A172 (cell line): ENCODE measurements at regions not wholly inside any gene's neighbourhood (a gene's known extent, or its start where the extent isn't known, plus 50 kb on each side); places are given as distances from the start of the nearest gene placed in this dataset.
"Not testable (repeated sequence)": the region's sequence is repeated elsewhere in the genome, so short reads cannot be mapped to it uniquely, and the experiment has no call there.

ENCODE experiments used
- DNase-seq: peaks from one replicate; pipeline ENCODE4 v3.0.0-alpha.2; 2015; ENCODE audit warnings: low spot score

DNA sequence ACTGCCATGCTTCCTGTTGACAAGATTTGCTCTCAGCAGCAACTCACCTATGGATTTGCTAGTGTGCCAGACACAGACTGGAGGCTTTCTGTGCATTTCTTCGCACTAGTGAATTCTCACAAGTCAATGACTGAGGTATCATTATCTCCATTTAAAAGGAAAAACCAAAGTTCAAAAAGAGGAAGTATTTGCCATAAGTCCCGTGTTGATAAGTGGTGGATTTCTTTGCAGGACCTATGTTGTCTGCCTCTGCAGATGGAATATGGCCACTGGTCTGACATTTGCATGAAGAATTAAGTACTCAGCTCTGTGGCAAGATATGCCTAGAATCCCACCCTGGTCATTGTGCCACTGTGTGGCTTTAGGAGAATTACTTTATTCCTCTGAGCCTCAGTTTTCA is 299.6 kb downstream of the PAX3 start:
- DNase-seq, result no peak

DNA sequence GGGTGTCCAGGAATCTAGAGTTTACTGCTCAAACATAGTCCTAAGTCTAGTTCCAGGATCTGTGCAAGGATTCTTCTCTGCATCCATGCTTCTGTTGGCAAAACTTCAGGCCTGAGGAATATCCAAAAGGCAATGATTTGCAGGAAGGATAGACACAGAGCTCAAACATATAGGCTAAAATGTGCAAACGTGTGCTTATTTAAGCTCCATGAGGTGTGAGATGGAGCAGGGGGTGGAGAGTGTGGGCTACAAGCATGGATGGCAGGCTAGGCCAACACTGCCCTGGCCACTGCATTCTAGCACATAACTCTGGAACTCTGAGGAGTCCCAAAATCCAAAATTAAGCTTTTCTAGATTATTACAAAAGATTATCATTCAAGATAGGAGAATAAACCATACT is 301.1 kb downstream of the PAX3 start:
- DNase-seq, result no peak

DNA sequence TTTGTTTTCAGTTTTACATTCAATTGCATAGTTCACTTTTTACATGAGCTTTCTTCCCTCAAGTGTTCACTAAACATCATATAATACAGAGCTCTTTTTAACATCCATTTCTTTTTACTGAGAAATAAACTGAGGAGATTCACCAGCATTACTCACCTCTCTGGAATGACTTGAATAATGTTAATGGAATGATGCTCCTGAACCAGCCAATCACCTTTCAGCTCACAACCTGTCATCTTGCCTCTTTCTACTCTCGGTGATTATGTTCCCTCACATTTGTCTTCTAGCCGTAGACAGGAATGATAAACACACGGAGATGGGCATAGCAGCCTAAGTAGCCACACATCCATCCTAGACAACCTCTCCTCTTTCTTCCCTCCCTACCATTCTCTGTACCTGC is 301.7 kb downstream of the PAX3 start:
- peak; percentile 99 for DNase-seq

DNA sequence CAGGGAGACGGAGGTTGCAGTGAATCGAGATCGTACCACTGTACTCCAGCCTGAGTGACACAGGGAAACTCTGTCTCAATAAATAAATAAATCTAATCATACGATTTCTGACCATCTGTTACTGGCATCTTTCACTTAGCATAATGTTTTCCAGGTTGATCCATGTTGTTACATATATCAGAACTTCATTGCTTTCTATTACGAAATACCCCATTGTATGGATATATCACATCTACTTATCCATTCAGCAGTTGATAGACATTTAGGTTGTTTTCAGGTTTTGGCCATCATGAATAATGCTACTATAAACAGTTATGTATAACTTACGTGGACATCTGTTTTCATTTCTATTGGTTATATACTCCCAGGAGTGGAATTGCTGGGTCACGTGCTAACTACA is 303.9 kb downstream of the PAX3 start:
- DNase-seq, result no peak

DNA sequence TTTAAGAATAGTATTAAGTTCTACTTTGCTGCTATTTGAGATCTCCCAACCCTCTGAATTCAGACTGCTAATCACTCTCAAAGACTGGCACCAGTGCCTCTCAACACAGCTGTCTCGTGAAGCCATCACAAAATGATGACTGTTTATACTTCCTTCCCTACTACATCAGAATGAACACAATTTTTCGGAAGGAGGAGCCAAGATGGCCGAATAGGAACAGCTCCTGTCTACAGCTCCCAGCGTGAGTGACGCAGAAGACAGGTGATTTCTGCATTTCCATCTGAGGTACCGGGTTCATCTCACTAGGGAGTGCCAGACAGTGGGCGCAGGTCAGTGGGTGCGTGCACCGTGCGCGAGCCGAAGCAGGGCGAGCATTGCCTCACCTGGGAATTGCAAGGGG is 314.4 kb downstream of the PAX3 start:
- not testable (repeated sequence) for DNase-seq

DNA sequence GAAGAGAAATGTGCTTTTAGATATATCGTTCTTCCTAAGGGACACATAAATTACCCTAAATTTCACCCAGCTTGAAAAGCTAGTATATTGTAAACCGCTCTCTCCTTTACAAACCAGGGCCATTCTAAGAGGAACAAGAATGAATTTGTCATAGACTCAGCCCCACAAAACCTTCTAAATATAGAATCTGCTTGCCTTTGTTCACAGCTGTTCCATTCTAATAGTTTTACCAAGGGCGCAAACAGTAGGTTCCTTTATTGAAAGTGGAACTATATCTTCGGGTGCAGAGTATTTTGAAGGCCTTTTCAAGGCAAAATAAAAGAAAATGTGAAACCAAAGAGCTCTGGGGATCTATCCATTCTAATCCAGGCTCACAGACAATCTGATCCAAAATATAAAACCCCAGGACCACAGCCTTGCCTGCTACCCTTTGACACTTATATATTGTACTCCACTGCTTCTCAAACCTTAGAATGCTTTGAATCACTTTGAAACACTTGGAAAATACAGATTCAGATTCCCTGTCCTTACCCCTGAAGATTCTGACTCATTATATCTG is 316.8 kb downstream of the PAX3 start:
- DNase-seq, result no peak

DNA sequence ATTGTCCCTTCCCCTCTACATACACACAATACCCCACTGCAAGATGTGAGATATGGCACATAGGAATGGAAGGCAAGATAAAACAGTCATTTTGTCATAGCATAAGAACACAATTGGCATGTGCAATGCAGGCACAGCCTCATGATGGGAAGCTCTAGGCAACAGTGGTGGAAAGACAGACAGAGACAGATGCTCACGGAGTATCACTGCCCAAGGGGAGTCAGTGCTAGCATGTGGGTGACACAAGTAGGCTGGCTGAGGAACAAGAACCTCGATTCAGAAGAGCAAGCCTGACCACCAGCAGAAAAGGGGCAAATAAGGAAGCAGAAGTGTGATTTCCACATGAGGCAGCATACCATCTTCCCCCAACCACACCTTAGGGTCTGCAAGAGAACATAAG is 323.6 kb downstream of the PAX3 start:
- DNase-seq, result no peak

DNA sequence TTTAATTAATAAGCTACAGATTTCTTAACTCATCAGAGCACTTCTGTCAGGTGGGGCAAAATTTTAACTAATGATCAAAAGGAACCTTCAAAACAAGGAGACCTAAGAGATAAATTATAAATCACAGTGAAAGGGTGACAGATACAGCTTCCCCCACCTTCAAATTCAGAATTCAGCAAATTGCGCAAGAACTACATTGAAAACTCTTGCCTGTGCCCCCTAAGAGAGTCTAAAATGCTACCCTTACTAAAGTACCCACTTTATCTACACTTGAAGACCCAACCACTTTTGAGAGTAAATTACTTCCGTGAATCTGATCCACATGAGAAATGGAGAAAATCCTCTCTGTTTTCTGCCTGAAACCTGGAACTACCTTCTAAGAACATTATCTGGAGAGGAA is 324.9 kb downstream of the PAX3 start:
- no peak for DNase-seq

DNA sequence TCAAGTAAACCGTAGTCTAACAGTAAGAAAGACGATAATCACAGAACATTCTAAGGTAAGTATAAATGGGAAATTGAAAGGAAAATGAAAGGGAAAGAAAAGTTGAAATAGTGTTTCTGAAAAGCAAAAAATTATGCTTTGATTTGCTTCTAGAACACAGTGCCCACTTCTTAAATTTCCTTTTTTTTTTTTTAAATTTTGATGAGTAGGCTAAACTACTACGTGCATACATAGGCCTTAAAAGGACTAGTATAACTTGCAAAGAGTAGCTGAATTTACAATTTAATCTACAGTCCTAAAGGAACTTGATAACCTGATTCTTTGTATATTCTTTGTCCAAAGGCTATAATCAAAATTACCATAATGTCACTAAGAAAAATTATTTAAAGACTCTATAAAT is 325.3 kb downstream of the PAX3 start:
- no peak for DNase-seq

DNA sequence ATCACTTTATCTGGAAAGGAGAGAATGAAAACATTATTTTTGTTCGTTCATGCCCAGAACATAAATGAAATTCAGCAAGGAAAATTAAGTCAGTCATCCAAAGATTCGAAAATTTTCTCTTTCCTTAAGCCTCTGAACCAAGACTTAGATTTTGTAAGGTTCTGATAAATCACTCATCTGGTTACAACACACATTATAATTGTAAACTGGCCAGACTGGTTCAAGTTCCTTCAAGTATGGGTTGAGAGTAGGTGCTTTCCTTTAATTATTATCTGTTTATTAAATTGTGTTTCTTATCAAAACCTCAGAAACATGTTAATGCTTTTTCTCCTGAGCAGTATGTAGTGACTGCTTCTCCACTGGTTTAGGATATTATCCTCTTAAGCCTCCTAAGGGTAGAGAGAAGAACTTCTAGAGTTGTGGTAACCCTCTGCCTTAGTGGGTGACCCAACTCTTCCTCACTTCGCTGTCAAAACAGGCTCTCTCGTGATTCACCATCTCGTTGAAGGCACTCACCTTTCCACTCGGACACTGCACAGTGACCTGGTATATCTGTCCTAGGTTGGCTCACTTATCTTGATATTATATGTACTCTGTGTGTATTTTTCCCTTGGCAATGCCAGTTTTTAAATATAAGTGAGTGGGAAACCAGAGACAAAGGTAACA is 325.9 kb downstream of the PAX3 start:
- DNase-seq, result no peak

DNA sequence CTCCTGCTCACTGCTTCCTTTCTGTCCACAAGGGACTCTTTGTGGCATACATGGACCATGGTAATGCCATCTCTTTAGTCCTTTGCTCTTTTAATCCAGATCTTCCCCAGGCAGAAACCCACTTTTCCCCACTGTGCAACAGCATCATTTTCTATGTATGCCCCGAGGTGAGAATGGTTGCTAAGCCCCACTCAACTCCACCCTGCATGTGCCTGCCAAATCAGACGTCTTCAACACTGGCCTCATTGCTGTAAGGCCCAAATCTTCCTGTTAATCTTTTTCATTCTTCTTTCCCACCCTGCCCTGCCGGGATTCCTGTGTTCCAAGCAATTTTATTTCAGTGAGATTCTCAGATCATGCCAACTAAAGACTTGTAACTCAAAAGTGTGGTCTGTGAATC is 328.4 kb downstream of the PAX3 start:
- DNase-seq, result no peak

DNA sequence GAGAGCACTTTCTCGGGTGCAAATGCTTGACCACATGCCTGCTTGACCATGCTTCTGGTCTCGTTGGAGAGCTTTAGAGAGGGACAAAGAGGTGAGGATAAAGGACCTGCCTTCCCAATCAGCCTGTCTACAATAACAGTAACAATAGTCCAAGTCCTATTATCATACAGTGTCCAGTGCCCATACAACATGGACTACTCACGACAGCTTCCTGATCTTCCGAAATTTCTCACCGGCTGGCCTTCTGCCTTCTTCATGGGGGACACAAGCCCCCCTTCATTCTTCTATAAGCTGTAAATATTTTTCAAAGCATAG is 329.0 kb downstream of the PAX3 start:
- no peak for DNase-seq

DNA sequence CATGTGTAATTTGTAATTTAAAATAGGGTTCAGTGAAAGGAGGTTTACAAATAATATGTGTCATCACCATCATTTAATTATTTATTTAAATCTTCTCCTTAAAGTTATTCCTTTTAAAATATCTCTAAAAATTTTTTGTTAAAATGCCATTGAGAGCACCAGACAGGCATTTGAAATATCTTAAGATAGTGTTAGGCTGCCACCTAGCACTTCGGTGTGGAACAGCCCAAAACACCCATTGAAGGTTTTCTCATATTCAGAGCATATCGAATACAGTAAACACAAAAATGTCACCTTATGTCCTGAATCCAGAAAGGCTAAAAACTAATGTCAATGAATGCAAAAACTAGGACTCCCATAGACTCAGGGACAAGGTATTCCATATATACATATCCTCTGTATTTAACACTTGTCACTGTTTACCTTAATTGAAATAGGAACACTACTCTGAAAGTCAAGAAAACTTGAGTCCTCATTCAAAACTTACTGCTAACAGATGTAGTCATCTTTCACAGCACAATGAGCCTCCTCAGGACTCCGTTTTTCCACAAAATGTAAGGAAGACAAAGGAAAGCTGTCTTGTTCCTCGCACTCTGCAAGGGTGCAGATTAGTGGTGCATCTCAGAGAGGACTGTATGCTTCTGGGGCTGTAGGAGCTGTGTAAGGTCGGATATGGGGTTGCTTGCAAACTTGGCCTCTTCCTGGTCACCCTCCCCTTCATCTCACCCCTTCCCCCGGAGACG is 329.5 kb downstream of the PAX3 start:
- peak; percentile 42 for DNase-seq

DNA sequence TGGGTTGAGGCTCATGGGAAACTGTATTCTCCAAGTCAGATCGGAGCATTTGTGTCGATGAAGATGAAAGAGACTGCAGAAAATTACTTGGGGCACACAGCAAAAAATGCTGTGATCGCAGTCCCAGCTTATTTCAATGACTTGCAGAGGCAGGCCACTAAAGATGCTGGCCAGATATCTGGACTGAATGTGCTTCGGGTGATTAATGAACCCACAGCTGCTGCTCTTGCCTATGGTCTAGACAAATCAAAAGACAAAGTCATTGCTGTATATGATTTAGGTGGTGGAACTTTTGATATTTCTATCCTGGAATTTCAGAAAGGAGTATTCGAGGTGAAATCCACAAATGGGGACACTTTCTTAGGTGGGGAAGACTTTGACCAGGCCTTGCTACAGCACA is 336.6 kb downstream of the PAX3 start:
- no peak for DNase-seq

DNA sequence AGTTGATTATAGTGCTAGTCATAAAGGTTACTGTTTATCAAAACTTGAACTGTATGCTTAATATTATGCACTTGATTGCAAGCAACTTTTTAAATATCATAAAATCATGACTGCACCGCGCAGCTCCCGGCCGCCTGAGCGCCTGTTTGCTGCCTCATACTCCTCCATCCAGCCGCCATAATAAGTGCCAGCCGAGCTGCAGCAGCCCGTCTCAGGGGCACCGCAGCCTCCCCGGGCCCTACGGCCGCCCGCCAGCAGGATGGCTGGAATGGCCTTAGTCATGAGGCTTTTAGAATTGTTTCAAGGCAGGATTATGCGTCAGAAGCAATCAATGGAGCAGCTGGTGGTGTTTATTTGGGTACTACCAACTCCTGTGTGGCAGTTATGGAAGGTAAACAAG is 337.2 kb downstream of the PAX3 start:
- no peak for DNase-seq

DNA sequence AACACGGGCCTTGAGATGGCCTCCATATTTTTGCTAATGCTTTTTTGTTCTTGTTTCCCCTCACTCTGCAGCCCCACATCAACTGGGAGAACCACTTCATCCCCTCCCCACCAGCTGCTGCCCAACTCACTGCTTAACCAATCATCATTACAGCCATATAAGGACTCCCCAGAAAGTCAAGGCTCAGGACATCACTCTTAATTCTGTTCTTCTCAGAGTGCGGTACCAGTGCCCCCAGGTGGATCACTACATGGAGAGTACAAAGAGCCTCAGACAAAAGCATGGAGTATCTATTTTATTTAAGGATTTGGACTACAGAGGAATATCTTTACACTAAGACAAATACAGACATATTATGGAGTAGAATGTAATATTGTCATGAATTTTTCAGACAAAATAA is 340.6 kb downstream of the PAX3 start:
- DNase-seq, result peak; percentile 22

DNA sequence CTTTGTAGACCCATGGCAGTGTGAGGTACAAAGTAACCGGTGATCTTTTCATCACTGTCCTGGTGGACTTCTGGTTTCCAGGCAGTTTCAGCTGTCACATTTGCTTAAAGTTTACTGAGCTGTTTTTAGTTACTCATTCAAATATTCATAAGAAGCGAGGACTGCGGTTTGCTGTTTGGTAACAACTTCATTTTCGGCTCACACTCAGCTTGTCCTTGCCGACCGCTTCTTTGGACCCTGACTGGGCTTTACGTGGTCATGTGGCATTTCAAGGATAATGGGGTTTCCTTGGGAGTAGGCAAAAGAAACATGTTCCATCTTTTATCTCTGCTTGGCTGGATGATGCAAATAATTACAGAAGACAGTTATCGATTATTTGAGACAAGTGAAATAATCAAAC is 350.7 kb downstream of the PAX3 start:
- DNase-seq, result no peak

DNA sequence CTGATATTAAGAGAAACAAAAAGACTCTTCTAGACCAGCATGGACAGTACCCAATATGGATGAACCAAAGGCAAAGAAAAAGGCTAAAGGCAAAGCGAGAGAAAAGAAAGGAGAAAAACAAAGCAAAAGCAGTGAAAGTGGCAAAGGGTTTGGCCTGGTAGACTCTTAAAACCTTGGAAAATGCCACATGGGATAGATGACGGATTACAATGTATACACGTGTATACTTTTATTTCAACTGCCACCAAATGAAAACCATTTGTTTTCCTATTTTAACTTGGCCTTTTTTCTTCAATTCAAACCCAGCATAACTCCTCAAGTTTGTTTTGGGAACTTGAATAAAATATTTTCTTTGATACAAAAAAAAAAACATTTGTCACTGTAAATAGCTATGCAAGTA is 354.3 kb downstream of the PAX3 start:
- not testable (repeated sequence) for DNase-seq

DNA sequence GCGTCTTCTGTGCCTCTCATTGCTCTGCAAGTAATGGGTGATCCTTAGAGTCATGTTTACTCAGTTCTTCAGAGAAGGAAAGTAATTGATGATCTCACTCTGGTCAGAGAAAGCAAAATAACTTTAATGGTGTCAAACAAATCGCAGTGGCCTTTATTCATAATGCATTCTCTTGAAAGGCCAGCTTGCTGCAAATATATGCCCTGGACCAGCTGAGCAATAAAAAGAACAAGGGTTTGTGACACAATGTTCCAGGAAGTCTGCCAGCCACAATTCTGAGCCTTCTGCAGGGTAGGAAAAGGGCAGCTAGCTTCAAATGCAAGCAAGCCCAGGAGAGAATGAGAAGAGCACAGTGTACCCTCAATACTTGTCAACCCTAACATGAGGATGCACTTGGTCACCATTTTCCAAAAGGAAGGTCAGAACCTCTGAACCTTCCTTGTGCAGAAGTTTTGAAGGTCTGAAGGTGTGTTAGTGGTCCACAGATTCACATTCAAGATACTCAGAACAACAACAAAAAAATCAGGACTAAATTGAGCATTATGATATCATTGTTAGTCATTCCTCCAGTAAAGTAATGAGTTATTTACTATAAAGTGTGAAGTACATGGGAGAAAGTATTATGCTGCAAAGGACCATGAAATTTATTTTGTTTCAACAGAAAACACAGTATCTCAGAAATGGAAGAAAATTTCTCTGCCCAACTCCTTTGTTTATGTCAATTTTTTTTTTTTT is 355.6 kb downstream of the PAX3 start:
- peak; percentile 69 for DNase-seq

DNA sequence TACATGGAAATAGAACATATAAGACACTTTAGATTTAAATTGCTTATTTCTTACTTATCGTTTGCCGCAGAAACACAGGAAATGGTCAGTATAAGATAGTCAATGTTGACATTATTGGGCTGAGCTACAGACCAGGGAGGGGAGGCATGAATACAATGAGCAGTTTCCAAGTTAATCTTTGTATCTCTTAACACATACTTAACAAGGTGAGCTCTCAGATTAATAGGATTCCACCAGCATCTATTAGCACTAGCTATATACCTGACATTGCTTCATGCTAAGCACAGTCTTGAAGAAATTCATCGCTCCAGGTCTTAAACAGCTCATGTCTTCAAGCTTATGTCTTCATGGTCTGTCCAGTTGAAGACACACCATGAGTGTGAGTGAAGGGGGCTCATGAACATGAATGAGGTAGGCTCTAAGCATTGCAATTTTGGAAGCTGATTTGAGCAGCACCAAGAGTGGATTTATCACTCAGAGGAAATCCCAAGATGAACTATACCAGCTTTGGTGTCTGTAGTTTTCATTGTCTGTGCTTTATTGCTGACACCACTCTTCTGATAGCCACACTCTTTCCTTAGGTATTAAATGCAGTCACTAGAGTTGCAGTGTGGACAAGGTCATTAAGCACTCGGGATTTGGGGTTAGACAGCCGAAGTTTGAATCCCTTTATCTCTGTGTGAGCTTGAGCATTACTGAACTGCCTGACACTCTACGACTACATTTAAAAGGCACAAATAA is 359.3 kb upstream of the EPHA4 start:
- no peak for DNase-seq

DNA sequence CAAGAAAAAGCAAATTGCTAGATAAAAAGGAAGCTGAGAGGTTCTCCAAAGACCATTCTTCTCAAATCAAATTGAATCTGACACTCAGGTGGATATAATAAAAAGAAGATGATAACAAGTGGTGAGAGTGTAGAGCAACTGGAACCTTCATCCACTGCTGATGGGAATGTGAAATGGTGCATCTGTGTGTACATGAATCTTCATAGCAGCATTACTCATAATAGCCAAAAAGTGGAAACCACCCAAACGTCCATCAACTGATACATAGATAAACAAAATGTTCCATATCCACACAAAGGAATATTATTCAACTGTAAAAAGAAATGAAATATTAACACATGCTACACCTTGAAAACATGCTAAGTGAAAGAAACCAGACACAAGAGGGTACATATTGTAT is 357.2 kb upstream of the EPHA4 start:
- DNase-seq, result no peak

DNA sequence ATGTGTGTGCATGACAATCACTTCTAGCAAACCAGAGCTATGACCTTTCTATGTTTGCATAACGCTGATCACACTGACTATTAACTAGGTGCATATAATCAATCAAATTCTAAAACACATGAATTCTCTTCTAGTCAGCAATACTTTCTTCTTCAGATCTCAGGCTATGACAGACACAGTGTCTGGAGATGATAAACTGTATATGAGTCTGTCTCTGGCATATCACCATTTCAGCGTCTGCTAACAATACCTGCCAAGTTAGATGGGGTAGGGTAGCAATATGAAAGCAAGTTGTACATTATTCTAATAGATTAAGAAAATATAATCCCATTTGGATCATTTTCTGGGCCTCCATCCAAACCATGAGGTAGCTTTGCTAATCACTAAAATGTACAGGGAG is 354.2 kb upstream of the EPHA4 start:
- no peak for DNase-seq
